SIG-M5 (cell line): ENCODE measurements at regions not wholly inside any gene's neighbourhood (a gene's known extent, or its start where the extent isn't known, plus 50 kb on each side); places are given as distances from the start of the nearest gene placed in this dataset.

Source experiments
- DNase-seq: peaks from one replicate; lab custom pipeline; 2025; lab: John Stamatoyannopoulos, UW

DNA sequence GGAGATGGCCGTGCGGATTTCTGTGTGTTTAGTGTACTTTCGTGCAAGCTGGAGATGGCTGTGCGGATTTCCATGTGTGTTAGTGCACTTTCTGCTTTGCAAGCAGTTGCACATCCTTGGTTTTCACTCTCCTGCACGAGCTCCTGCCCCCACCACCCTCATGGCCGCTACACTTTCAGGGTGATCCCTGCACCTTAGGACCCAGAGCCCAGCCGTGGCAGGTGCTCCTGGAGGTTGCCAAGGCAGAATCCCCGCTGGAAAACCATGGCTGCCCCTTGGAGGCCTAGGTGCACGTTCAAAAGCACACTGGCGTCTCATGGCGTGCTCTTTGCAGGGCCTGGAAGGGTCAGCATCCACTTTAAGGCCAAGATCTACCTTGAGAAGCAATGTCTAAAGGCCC lies 311.0 kb upstream of the TNRC6C start:
- DNase-seq: no peak

DNA sequence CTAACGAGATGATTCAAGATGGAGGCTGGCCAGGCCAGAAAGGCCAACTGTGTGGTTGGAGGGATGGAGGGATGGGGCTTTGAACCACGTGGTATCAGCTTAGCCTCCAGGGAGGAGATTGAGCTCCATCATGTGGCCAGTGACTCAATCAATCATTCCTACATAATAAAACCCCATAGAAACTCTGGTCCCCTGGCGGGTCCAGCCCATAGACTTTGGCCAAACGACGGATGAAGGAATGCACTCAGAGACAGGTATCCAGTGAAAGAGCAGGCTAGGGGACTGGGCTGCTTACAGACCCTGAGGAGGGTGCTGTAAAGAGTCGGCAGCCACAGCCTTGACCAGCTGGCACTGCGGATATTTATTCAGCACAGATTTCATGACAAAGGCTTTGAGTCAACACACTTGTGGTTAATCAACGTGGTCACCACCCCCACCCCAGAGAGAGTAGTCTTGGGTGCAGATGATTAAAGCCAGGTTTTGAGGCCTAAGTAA lies 308.7 kb upstream of the TNRC6C start:
- DNase-seq: no peak

DNA sequence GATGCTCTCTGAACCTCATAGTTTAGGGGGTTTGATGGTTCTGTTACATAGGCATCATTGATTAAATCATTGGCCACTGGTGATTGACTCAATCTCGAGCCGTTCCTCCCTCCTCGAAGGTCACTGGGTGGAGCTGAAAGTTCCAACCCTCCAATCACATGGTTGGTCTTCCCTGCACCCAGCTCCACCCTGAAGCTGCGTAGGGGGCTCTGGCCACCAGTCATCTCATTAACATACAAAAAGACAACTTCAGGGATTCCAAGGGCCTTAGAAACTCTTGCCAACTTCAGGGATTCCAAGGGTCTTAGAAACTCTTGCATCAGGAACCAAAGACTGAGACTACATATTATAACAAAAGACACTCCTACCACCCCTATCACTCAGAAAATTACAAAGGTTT lies 306.5 kb upstream of the TNRC6C start:
- DNase-seq: no peak

DNA sequence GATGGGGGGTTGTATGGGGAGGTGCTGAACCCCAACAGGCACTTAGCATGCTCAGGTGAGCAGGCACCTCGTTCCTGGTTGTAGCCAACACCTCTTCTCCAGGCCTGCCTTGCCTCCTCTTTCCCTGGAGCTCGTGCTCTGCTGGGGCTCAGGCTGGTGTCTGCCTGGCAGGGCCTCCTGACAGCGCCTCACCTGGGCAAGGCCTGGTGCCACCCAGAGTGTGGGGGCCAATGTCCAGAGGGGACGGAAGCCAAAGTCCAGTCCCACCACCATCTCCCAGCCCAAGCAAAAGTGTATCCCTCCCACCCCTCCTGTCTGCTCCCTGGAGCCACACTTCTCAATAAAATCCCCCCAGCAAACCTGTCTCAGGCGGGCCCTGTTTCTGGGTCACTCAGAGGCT lies 304.2 kb upstream of the TNRC6C start:
- DNase-seq: no peak

DNA sequence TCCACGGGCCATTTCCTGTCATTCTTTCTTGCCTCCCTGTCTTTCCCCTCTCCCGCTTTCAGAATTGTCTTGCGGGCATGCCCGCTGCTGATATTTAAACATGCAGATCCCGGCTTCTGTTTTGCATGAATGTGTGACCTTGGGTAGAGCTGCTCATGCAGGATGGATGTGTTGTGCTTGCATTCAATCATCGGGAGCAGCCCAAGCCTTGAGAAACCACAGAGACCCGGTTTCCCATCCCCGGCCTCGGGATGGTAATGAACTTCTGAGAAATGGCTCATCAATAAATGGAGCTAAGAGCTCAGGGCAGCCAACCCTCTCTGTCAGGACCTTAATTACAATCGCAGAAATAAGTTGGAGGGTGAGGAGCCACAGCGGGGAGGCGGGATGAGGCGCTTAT lies 303.7 kb upstream of the TNRC6C start:
- no peak for DNase-seq

DNA sequence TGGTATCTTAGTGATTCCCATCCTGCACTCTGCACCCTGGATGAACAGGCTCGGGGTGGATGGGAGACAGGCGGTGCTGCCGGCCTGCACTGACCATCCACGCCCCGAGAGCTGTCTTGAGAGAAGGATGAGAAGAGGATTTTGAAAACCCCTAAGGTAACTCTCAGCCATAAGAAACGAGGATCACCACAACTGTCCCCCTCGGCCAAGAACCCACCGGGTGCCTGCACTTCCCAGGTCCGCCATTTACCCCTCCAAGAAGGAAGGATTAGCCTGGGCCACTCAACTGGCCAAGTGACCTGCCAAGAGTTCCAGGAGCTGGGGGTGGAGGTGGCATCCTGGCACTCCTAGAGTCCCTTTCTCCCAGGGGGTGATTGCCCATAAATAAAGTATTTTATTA lies 302.4 kb upstream of the TNRC6C start:
- no peak for DNase-seq

DNA sequence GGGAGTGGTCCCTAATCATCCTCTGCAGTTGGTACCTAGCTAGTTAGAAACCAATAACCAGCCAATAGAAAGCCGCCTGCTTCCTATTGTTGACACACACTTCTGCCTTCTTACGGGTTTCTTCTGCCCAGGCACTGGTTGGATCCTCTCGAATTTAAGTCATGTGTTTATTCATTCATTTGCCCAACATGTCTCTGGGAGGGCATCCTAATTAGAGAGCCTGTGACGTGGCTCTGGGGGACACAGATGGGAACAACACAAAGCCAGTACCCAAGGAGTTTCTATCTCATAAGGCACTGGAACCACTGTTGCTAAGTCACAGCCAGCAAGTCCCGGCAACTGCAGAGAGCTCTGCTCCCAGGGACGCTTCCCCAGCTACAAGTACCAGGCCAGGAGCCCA lies 300.7 kb upstream of the TNRC6C start:
- no peak for DNase-seq

DNA sequence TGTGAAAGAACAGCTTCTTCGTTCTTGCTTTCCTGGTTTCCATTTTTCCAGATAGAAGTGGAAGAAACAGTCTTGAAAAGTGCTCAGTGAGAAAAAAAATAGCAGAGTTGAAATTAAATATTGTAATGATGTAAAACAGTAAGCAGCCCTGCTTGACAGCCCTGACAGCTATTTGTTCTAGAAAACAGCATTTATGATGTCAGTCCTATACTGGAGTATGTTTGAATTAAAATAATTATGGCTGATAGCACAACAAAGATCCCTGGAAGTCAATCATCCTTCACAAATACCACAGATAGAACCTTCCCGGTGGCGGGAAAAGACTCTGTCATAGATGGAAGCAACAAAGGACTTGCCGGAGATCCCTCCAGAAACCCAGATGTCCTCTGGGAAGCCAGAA lies 298.0 kb upstream of the TNRC6C start:
- DNase-seq: no peak

DNA sequence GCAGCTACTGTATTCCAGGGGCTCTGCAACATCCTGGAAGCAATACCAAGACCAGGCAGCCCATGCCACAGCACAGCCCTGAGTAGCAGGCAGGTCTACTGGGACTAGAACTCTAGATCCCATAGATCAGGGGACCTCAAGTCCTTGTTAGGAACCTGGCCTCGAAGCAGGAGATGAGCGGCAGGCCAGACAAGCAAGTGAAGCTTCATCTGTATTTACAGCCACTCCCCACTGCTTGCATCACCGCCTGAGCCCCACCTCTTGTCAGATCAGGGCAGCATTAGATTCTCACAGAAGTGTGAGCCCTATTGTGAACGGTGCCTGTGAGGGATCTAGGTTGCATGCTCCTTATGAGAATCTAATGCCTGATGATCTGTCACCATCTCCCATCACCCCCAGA lies 295.7 kb upstream of the TNRC6C start:
- DNase-seq: no peak

DNA sequence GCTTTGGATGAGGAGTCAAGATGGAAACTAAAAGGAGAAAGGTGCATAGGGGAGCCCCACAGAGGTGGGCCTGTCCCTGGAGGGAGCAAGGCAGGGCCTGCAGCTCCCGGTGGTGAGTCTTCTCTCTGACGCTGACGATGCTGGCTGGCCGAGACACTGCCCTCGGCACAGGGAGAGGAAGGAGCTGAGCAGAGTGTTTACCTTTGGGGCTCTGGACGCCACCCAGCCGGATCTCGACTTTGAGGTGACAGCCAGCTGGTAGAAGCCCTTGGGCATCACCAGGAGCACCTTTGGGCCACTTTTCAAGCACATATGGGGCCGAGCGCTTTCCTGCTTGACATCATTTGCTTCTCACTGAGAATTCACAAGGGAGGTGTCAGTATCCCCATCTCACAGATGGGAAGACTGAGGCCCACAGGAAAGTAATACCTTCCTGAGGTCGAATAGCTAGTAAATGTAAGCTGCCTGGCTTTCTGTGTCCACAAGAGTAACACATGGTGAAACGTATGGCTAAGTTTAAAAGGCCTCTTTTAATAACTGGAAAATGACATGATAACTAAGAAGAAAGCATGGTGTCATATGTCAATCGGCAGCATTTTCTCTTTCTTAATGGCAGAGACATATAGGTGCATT lies 294.3 kb upstream of the TNRC6C start:
- DNase-seq: no peak

DNA sequence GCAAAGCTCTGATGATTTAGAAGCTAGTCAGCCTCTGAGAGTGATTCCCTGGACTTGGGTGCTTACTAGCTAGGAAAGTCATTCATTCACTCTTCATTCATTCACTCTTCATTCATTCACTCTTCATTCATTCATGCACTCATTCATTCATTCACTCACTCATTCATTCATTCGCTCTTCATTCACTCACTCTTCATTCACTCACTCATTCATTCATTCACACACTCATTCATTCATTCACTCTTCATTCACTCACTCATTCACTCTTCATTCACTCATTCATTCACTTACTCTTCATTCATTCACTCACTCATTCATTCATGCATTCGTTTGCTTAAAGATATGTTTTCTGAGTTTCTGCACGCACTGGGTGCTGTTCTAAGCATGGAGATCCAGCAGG lies 292.7 kb upstream of the TNRC6C start:
- no peak for DNase-seq

DNA sequence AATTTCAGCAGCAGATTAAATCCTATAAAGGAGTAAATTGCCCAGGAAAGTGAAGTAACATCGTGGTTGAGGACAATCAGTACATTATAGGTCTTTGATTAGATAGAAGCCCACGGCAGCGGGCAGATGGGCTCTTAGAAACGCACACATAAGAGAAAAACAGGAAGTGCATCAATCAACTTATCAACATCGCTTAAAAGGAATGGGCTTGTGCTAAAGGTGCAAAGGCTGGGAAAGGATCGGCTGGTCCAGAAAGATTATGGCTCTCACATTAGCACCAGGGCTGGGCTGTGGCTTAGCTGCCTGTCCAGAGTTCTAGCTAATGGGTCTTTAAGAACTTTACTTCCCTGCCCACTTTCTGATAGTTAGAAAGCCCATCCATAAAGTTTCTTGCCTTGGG lies 292.0 kb upstream of the TNRC6C start:
- no peak for DNase-seq

DNA sequence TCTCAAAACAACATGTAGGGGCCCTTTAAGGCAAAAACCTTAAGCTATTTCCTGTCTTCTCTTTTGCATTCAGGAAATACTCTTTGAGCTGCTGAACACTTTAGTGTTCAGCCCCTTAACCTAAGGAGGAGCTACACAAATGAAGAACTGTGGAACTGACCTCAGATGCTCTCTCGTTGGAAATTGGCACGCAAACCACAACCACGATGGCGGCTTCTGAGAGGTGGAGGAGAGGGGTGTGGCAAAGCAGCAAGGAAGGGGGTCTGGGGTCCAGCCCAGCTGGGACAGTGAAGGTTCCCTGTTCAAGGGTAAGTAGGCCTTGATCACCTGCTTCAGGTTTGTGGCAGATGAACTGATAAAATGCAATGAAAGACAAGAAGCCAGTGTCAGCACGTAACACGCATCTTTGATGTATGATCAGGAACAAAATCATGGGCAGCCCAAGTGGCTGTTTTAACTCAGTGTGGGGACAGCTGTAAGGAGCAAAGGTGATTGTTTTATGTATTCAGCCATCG lies 291.6 kb upstream of the TNRC6C start:
- DNase-seq: no peak

DNA sequence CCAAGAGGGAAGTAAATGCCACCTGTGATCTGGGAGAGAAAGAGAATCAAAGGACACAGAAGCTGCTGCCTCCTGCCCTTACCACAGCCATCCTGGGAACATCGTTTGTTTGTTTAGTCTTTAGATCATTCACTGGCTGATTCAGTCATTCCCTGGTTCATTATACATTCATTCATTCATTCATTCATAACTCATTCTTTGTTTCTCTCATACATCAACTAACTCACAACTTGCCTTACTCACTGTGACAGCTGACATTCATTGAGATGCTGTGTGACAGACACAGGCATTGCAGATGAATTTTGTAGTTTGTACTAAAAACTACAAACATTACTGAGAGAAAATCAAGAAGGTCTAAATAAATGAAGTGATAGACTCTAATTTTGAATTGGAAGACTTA lies 291.0 kb upstream of the TNRC6C start:
- no peak for DNase-seq

DNA sequence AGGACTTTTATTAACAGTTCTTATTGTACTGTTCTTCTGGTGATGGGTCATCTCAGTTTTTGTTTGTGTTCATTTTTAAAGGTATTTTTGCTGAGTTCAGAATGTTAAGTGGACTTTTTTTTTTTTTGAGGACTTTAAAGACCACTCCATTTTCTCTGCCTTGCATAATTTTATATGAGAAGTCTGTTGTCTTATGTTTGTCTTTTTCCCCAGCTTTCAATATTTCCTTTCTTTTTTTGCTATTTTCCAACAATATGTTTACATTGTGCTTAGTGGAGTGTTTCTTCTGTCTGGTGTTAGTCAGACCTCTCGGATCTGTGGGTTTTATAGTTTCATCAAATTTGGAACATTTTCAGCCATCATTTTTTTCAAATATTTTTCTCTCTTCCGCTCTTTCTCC lies 290.0 kb upstream of the TNRC6C start:
- no peak for DNase-seq

DNA sequence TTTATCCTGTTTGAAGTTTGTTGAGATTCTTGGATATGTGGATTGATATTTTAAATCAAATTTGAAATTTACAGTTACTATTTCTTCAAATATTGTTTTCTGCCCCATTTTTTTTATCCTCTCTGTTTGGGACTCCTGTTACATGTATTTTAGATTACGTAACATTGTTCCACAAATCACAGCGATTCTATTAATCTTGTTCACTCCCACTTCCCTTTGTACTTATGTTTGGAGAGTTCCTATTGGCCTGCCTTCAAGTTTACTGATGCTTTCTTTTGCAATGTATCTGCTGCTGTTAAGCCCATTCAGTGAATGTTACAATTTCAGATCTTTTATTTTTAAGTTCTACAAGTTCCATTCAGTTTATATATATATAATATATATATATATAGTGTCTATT lies 288.3 kb upstream of the TNRC6C start:
- no peak for DNase-seq

DNA sequence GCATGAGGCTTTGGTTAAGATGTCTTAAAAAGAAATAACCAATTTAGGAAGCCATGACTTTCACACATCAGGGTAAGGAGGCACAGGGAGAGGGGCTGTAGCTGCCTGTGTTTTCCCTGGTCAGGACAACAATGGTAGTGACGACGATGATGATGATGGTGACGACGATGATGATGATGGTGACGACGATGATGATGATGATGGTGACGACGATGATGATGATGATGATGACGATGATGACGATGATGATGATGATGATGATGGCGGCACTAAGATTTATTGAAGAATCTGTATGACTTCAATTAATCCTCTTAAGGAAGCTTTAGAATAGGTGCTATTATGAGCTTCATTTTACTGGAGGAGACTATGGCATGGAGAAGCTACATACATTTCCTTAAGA lies 284.1 kb upstream of the TNRC6C start:
- no peak for DNase-seq

DNA sequence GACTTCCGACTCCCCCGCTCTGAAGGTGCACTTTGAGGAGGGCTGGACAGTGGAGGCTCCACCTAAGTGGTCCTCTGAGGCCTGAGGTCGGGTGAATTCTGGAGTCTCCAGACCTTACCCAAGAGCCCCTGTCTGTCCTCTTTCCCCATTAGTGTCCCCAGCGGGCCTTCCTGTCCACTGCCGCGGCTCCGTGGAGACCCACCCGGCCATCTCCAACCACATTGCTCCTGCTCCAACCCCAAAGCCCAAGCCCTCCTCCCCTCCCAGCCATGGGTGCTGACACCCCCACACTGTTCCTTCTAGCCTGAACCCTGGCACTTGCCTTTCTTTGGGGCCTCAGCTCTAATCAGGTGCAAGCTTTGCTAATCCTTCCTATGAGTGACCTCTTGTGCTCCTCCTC lies 283.1 kb upstream of the TNRC6C start:
- DNase-seq: no peak

DNA sequence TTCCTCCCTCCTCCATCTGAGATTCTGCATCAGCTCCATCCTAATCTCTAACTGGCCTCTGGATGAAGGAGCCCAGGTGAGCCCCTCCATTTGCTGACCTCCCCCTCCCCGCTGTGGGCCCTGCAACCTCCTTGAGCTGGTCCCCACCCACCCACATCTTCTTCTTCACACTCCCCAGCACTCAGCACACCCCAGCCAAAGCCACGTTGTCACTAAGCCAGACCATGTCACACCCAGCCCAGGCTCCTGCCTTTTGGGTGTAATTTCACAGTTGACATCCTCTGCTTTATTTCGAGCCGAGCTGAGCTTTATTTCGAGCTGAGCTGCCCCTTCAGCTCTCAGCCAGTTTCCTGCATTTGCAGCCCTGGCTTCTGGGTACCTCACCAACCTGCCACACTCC lies 282.7 kb upstream of the TNRC6C start:
- DNase-seq: no peak

DNA sequence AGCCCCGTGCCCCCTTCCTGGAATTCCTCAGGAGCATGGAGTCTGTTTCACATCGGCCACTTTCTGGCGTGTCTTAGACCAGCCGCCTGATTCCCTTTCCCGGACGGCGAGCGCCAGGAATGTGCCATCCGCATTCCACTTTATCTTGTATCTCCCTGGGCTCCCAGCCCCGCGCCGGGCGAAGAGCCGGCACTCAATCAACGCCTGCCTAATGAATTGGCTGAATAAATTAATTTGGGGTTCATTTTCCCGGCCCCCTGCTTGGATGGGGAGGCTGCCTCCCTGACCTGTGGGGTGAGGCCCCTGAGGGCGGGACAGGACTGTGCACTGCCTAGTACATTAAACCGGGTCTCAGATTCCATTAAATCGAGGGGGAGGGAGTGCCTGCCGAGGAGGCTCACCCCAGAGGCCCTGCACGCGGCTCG lies 282.3 kb upstream of the TNRC6C start:
- DNase-seq: no peak

DNA sequence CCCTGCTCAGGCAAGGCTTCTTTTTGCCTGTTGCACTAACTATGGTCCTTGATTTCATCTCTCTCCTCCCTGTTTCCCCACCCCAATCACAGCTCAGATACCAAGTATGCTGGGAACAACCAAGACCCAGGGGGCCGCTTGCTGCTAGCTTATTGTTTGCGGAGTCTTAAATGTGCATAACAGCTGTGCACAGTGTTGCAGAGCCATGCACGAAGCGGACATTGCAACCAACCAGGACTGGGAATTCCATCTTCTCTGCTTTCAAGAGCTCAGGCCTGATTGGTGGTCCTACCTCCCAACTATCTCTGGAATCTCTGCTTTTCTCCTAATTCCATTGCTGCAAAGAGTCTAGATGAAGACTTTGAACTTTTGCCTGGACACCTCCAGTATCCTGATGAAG lies 281.3 kb upstream of the TNRC6C start:
- no peak for DNase-seq

DNA sequence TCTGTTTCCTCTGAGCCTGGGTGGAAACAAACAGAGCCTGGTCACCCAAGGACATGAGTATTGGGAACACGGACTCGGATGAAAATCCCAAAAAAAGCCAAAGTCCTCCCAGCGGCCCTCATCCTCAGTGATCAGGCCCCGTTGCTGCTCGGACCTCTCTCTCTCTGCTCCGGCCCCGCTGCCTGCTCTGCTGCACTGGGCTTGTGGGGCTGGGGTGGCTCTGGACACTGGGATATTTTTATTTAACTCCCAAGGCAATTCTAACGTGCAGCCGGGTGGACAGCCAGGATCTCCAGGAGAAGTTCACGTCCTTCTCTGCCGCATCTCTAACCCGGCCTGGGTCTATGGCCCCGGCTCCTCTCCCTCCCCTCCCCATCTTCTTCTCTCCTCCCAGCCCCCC lies 280.9 kb upstream of the TNRC6C start:
- no peak for DNase-seq

DNA sequence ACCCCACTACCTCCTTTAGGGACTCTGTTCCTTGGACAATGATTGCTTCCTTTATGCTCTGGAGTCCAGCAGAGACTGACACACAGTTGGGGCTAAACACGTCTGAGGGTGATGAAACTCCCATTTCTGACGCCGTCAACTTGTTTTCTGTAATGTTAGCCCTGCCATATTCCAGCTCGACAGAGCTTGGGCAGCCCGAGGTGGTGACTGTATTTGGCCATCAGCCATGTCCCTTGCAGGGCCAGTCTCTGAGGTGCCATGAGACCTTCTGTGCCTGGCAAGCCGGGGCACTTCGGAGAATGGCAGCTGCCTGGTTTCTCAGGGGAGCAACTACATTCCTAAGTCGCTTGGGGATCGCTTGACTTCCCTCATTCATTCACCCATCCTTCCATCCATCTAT lies 278.9 kb upstream of the TNRC6C start:
- DNase-seq: no peak

DNA sequence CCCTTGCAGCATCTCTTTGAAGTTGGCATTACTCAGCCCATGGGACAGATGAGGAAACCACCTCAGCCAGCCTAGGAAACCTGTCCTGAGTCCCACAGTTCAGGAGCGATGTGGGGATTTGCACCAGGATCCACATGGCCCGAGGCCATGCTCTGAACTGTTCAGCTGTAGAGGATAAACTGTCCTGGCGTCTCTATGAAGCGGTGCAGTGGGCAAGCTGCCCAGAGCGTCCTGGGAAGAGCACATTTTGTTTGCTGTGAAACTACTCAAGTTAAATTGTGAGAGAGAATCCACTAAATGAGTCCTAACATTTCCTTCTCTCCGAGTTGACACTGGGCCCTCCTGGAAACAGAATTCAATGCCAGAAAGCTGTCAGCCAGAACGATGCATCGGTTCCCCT lies 276.6 kb upstream of the TNRC6C start:
- no peak for DNase-seq
